Umbilical cord (tissue), 1 donor: ENCODE measurements at regions not wholly inside any gene's neighbourhood (a gene's known extent, or its start where the extent isn't known, plus 50 kb on each side); places are given as distances from the start of the nearest gene placed in this dataset.

Experiments
- DNase-seq: peaks from one replicate; pipeline ENCODE4 v3.0.0-alpha.2; 2015; ENCODE audit warnings: low spot score

- DNase-seq, result no peak
Measured at GRCh38 chrX:149992918-149993317, 54.6 kb upstream of the EOLA2 start.

- no peak for DNase-seq
Measured at GRCh38 chrX:149993989-149994388, 55.7 kb upstream of the EOLA2 start.

- DNase-seq, result no peak
Measured at GRCh38 chrX:149996515-149996914, 58.2 kb upstream of the EOLA2 start.

GRCh38 chrX:150005027-150005426 is 66.7 kb upstream of the EOLA2 start:
- DNase-seq, result no peak

- no peak for DNase-seq
Measured at GRCh38 chrX:150007356-150007755, 69.1 kb upstream of the EOLA2 start.

GRCh38 chrX:150012647-150013381 is 74.5 kb upstream of the EOLA2 start:
- no peak for DNase-seq

- no peak for DNase-seq
Measured at GRCh38 chrX:150014525-150014924, 76.2 kb upstream of the EOLA2 start.

GRCh38 chrX:150017868-150018267 is 79.6 kb upstream of the EOLA2 start:
- DNase-seq, result no peak

GRCh38 chrX:150018931-150019361 is 80.7 kb upstream of the EOLA2 start:
- peak; percentile 40 for DNase-seq

- DNase-seq, result no peak
Measured at GRCh38 chrX:150028692-150029091, 90.4 kb upstream of the EOLA2 start.

- DNase-seq, result peak; percentile 18
Measured at GRCh38 chrX:150032742-150033141, 94.5 kb upstream of the EOLA2 start.

- no peak for DNase-seq
Measured at GRCh38 chrX:150034788-150035187, 96.5 kb upstream of the EOLA2 start.

GRCh38 chrX:150035531-150035930 is 97.2 kb upstream of the EOLA2 start:
- DNase-seq, result no peak

GRCh38 chrX:150036181-150036580 is 97.9 kb upstream of the EOLA2 start:
- DNase-seq, result peak; percentile 10

- DNase-seq, result no peak
Measured at GRCh38 chrX:150036641-150037040, 98.3 kb upstream of the EOLA2 start.

GRCh38 chrX:150037041-150037440 is 98.8 kb upstream of the EOLA2 start:
- no peak for DNase-seq

GRCh38 chrX:150038315-150038714 is 100.0 kb upstream of the EOLA2 start:
- no peak for DNase-seq

- no peak for DNase-seq
Measured at GRCh38 chrX:150038986-150039599, 100.8 kb upstream of the EOLA2 start.

- no peak for DNase-seq
Measured at GRCh38 chrX:150041208-150041607, 102.9 kb upstream of the EOLA2 start.

- DNase-seq, result no peak
Measured at GRCh38 chrX:150044556-150044955, 106.3 kb upstream of the EOLA2 start.

- no peak for DNase-seq
Measured at GRCh38 chrX:150047818-150048217, 109.5 kb upstream of the EOLA2 start.

GRCh38 chrX:150049647-150050046 is 111.4 kb upstream of the EOLA2 start:
- DNase-seq, result peak; percentile 2

GRCh38 chrX:150050387-150050786 is 112.1 kb upstream of the EOLA2 start:
- no peak for DNase-seq
